ENCODE measurements at regions not wholly inside any gene's neighbourhood (a gene's known extent, or its start where the extent isn't known, plus 50 kb on each side); places are given as distances from the start of the nearest gene placed in this dataset.
"Not testable (repeated sequence)": the region's sequence is repeated elsewhere in the genome, so short reads cannot be mapped to it uniquely, and the experiment has no call there.

GRCh38 chr17:14522795-14523387, 222.0 kb downstream of the HS3ST3B1 start:
- DNase-seq: no peak

GRCh38 chr17:14518919-14519318, 218.0 kb downstream of the HS3ST3B1 start:
- DNase-seq: not testable (repeated sequence)

GRCh38 chr17:14514973-14515372, 214.1 kb downstream of the HS3ST3B1 start:
- no peak for DNase-seq

- DNase-seq: no peak
Measured at GRCh38 chr17:14513835-14514234, 213.0 kb downstream of the HS3ST3B1 start.

GRCh38 chr17:14510136-14510535, 209.3 kb downstream of the HS3ST3B1 start:
- no peak for DNase-seq

GRCh38 chr17:14508156-14508555, 207.3 kb downstream of the HS3ST3B1 start:
- DNase-seq: no peak

- DNase-seq: no peak
Measured at GRCh38 chr17:14506364-14506763, 205.5 kb downstream of the HS3ST3B1 start.

GRCh38 chr17:14505606-14506005, 204.7 kb downstream of the HS3ST3B1 start:
- DNase-seq: no peak

GRCh38 chr17:14499976-14500375, 199.1 kb downstream of the HS3ST3B1 start:
- DNase-seq: no peak

- DNase-seq: no peak
Measured at GRCh38 chr17:14498812-14499211, 197.9 kb downstream of the HS3ST3B1 start.

GRCh38 chr17:14494161-14494560, 193.3 kb downstream of the HS3ST3B1 start:
- no peak for DNase-seq

- no peak for DNase-seq
Measured at GRCh38 chr17:14489986-14490385, 189.1 kb downstream of the HS3ST3B1 start.

GRCh38 chr17:14488958-14489550, 188.2 kb downstream of the HS3ST3B1 start:
- no peak for DNase-seq

- DNase-seq: no peak
Measured at GRCh38 chr17:14487068-14487467, 186.2 kb downstream of the HS3ST3B1 start.

- DNase-seq: no peak
Measured at GRCh38 chr17:14482715-14483114, 181.8 kb downstream of the HS3ST3B1 start.

GRCh38 chr17:14481664-14482063, 180.8 kb downstream of the HS3ST3B1 start:
- no peak for DNase-seq

- DNase-seq: no peak
Measured at GRCh38 chr17:14474591-14474990, 173.7 kb downstream of the HS3ST3B1 start.

- no peak for DNase-seq
Measured at GRCh38 chr17:14471052-14471451, 170.2 kb downstream of the HS3ST3B1 start.

GRCh38 chr17:14470417-14470816, 169.5 kb downstream of the HS3ST3B1 start:
- DNase-seq: no peak

GRCh38 chr17:14469971-14470370, 169.1 kb downstream of the HS3ST3B1 start:
- no peak for DNase-seq

- DNase-seq: no peak
Measured at GRCh38 chr17:14468858-14469257, 168.0 kb downstream of the HS3ST3B1 start.

GRCh38 chr17:14461227-14461548, 160.3 kb downstream of the HS3ST3B1 start:
- no peak for DNase-seq

- no peak for DNase-seq
Measured at GRCh38 chr17:14460516-14461226, 159.8 kb downstream of the HS3ST3B1 start.

- no peak for DNase-seq
Measured at GRCh38 chr17:14459955-14460354, 159.1 kb downstream of the HS3ST3B1 start.

GRCh38 chr17:14458724-14459123, 157.8 kb downstream of the HS3ST3B1 start:
- DNase-seq: no peak
